GM12874 (cell line): ENCODE measurements at regions not wholly inside any gene's neighbourhood (a gene's known extent, or its start where the extent isn't known, plus 50 kb on each side); places are given as distances from the start of the nearest gene placed in this dataset.

Experiments used
- TF ChIP-seq, protein P1 (sequence below): IDR thresholded peaks from 2 replicates; pipeline ENCODE4 v1.5.1; 2011; ENCODE audit warnings: low read depth, mild to moderate bottlenecking, control low read depth, low read length, moderate library complexity; ENCODE audit not compliant: insufficient read depth

GRCh38 chr5:125558016-125558415, 811.6 kb upstream of the ZNF608 start:
- TF ChIP-seq, protein P1, sequence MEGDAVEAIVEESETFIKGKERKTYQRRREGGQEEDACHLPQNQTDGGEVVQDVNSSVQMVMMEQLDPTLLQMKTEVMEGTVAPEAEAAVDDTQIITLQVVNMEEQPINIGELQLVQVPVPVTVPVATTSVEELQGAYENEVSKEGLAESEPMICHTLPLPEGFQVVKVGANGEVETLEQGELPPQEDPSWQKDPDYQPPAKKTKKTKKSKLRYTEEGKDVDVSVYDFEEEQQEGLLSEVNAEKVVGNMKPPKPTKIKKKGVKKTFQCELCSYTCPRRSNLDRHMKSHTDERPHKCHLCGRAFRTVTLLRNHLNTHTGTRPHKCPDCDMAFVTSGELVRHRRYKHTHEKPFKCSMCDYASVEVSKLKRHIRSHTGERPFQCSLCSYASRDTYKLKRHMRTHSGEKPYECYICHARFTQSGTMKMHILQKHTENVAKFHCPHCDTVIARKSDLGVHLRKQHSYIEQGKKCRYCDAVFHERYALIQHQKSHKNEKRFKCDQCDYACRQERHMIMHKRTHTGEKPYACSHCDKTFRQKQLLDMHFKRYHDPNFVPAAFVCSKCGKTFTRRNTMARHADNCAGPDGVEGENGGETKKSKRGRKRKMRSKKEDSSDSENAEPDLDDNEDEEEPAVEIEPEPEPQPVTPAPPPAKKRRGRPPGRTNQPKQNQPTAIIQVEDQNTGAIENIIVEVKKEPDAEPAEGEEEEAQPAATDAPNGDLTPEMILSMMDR: no peak

DNA sequence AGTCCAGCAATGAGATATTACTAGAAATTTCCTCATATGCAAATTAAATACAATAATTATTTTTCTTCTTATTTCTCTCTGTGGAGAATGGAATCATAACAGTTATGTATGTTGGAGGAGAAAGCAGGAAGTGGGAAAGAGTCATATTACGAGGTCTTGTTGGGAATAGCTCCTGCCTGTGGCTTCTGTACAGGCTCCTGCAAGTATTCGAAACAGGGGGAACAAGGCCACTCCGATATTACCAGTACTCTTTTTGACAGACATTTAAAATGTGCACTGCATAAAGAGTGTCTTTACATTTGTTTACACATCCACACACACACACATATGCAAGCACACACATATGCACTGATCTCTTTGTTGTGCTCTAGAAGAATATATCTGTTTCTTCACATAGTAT, 812.0 kb upstream of the ZNF608 start:
- TF ChIP-seq, protein P1: no peak

GRCh38 chr5:125559296-125559695, 812.9 kb upstream of the ZNF608 start:
- TF ChIP-seq, protein P1: no peak

- TF ChIP-seq, protein P1: no peak
Observed at GRCh38 chr5:125560476-125561225, 814.2 kb upstream of the ZNF608 start.

GRCh38 chr5:125564317-125564975, 818.0 kb upstream of the ZNF608 start:
- TF ChIP-seq, protein P1: no peak

- TF ChIP-seq, protein P1: no peak
Observed at GRCh38 chr5:125574491-125575044, 828.1 kb upstream of the ZNF608 start.

DNA sequence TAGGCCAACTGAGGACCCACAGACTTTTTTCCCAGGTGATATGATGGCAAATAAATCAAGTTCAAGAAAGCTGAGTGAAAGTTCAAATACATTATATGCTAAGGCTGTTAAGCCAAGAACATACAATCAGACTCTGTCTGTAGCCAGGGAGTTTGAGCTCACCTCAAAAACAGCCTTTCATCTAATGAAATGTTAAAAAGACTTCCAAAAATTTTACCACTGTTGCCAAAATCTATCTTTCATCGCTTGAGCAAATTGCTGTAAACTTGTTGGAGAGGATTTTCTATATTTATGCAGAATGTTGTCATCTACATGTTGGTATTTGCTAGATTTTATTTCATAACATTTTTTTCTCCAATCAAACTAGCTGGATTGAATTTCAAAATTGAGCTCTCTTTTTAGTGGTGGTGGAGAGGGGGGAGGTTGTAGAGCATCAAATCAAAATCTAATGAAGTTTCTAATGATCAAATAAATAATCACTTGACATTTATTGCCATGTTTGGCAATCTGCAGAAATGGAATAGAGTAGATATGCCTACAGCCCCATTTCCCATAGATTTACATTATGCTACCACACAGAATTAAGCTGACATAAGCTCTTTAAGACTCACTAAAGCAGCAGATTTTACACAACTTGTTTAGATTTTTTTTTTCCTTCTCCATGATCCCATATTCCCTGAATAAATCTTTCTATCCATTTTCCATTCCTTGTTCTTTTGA, 828.9 kb upstream of the ZNF608 start:
- TF ChIP-seq, protein P1: no peak
